ENCODE measurements at regions not wholly inside any gene's neighbourhood (a gene's known extent, or its start where the extent isn't known, plus 50 kb on each side); places are given as distances from the start of the nearest gene placed in this dataset.

- no peak for TF ChIP-seq EZH2 (IDR thresholded peaks at IDR 0.05; ENCODE audit: insufficient read depth, poor library complexity, severe bottlenecking)
- no peak for TF ChIP-seq EZH2phosphoT487 (IDR thresholded peaks at IDR 0.05; ENCODE audit: insufficient read depth, low read depth)
These were observed 546.0 kb downstream of the METTL15 start for GRCh38 chr11:28654191-28654590.
